HL-60 (cell line): ENCODE measurements at regions not wholly inside any gene's neighbourhood (a gene's known extent, or its start where the extent isn't known, plus 50 kb on each side); places are given as distances from the start of the nearest gene placed in this dataset.
"Not testable (repeated sequence)": the region's sequence is repeated elsewhere in the genome, so short reads cannot be mapped to it uniquely, and the experiment has no call there.

ENCODE experiments used
- DNase-seq, 2 experiments: peaks; one replicate each; pipeline ENCODE4 v3.0.0-alpha.2; 2010 to 2020; ENCODE audit warnings: low read depth in 1 of 2, low spot score in 1 of 2
- H3K27ac ChIP-seq: fragments of 250-450 bp; sonication (Bioruptor Pico); replicated peaks from 2 replicates; pipeline ENCODE4 v1.5.1; 2020; ENCODE audit warnings: mild to moderate bottlenecking, moderate library complexity
- H3K27me3 ChIP-seq: fragments of 250-450 bp; sonication (Bioruptor Pico); 2 replicates; pipeline ENCODE4 v1.5.1; 2021; ENCODE audit warnings: mild to moderate bottlenecking, moderate library complexity; ENCODE audit not compliant: insufficient read depth, poor library complexity, severe bottlenecking
- H3K4me3 ChIP-seq: replicated peaks from 2 replicates; pipeline ENCODE4 v1.5.1; 2011; ENCODE audit warnings: mild to moderate bottlenecking, control low read depth, low read length; ENCODE audit not compliant: insufficient read depth
- GABPA ChIP-seq: IDR thresholded peaks from 2 replicates; pipeline ENCODE4 v1.6.1; 2012; ENCODE audit warnings: low read depth
- POLR2AphosphoS5 ChIP-seq: IDR thresholded peaks from 2 replicates; pipeline ENCODE4 v1.6.1; 2012; ENCODE audit warnings: low read depth
- SPI1 ChIP-seq: IDR thresholded peaks from 2 replicates; pipeline ENCODE4 v1.6.1; 2012; ENCODE audit warnings: low read depth, mild to moderate bottlenecking, borderline replicate concordance
- TF ChIP-seq, protein P1 (sequence below): IDR thresholded peaks from one replicate; pipeline ENCODE4 v1.5.1; 2011; ENCODE audit warnings: low read length, control low read depth, inconsistent platforms; ENCODE audit not compliant: insufficient read depth
- TF ChIP-seq, protein P2 (sequence below): IDR thresholded peaks from 2 replicates; pipeline ENCODE4 v1.6.1; 2012; ENCODE audit warnings: low read depth; ENCODE audit not compliant: insufficient replicate concordance

DNA sequence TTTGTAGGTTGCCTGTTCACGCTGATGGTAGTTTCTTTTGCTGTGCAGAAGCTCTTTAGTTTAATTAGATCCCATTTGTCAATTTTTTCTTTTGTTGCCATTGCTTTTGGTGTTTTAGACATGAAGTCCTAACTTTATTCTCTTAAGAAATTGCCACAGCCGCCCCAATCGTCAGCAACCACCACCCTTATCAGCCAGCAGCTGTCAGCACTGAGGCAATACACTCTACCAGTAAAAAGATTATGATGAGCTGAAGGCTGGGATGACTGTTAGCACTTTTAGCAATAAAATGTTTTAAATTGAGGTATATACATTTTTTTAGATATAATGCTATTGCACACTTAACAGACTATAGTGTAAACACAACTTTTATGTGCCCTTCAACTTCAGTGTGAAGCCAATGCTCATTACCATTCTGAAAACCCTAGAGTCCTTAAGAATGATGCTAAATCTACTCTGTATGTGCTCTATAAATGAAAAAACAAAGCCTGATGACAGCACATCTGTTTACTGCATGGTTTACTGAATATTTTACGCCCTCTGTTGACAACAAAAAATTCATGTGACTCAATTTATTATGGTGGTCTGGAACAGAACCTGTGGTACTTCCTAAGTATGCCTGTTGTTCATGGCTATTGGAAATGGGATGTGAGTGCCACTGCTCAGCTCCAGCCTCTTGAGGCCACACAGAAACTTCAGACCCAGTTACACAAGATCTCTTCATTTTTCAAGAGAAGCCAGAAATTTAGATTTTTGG, 197.4 kb downstream of the DUSP6 start:
- no peak for DNase-seq
- TF ChIP-seq, protein P1, sequence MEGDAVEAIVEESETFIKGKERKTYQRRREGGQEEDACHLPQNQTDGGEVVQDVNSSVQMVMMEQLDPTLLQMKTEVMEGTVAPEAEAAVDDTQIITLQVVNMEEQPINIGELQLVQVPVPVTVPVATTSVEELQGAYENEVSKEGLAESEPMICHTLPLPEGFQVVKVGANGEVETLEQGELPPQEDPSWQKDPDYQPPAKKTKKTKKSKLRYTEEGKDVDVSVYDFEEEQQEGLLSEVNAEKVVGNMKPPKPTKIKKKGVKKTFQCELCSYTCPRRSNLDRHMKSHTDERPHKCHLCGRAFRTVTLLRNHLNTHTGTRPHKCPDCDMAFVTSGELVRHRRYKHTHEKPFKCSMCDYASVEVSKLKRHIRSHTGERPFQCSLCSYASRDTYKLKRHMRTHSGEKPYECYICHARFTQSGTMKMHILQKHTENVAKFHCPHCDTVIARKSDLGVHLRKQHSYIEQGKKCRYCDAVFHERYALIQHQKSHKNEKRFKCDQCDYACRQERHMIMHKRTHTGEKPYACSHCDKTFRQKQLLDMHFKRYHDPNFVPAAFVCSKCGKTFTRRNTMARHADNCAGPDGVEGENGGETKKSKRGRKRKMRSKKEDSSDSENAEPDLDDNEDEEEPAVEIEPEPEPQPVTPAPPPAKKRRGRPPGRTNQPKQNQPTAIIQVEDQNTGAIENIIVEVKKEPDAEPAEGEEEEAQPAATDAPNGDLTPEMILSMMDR: no peak
- TF ChIP-seq, protein P2, sequence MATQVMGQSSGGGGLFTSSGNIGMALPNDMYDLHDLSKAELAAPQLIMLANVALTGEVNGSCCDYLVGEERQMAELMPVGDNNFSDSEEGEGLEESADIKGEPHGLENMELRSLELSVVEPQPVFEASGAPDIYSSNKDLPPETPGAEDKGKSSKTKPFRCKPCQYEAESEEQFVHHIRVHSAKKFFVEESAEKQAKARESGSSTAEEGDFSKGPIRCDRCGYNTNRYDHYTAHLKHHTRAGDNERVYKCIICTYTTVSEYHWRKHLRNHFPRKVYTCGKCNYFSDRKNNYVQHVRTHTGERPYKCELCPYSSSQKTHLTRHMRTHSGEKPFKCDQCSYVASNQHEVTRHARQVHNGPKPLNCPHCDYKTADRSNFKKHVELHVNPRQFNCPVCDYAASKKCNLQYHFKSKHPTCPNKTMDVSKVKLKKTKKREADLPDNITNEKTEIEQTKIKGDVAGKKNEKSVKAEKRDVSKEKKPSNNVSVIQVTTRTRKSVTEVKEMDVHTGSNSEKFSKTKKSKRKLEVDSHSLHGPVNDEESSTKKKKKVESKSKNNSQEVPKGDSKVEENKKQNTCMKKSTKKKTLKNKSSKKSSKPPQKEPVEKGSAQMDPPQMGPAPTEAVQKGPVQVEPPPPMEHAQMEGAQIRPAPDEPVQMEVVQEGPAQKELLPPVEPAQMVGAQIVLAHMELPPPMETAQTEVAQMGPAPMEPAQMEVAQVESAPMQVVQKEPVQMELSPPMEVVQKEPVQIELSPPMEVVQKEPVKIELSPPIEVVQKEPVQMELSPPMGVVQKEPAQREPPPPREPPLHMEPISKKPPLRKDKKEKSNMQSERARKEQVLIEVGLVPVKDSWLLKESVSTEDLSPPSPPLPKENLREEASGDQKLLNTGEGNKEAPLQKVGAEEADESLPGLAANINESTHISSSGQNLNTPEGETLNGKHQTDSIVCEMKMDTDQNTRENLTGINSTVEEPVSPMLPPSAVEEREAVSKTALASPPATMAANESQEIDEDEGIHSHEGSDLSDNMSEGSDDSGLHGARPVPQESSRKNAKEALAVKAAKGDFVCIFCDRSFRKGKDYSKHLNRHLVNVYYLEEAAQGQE: no peak
- no peak for TF ChIP-seq POLR2AphosphoS5
- no peak for TF ChIP-seq SPI1
- no peak for TF ChIP-seq GABPA
- H3K27me3 ChIP-seq: no peaks in the 10 kb centered on the region
- H3K4me3 ChIP-seq: no peak overlapping the region
- peak overlapping the region; percentile 72; the same call in 1 of the 2 replicates for H3K27ac ChIP-seq

DNA sequence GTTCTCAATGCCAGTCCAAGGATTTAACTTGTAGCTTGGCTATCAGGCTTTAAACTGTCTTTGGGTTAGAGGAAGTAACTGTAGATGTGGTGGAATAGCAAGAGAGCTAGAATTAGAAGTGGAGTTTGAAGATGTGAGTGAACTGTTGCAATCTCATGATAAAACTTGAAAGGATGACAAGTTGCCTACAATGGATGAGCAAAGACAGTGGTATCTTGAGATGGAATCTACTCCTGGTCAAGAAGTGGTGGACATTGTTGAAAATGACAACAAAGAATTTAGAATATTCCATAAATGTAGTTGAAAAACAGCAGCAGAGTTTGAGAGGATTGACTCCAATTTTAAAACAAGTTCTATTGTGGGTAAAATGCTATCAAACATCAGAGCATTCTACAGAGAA, 199.0 kb downstream of the DUSP6 start:
- Histone ChIP-seq H3K4me3 (no peak overlapping the region), H3K27me3 (no peaks in the 10 kb centered on the region), H3K27ac (no peak overlapping the region)
- TF ChIP-seq, protein P2: no peak
- TF ChIP-seq, protein P1: no peak
- TF ChIP-seq POLR2AphosphoS5 (no peak), GABPA (no peak), SPI1 (no peak)
- DNase-seq: no peak

DNA sequence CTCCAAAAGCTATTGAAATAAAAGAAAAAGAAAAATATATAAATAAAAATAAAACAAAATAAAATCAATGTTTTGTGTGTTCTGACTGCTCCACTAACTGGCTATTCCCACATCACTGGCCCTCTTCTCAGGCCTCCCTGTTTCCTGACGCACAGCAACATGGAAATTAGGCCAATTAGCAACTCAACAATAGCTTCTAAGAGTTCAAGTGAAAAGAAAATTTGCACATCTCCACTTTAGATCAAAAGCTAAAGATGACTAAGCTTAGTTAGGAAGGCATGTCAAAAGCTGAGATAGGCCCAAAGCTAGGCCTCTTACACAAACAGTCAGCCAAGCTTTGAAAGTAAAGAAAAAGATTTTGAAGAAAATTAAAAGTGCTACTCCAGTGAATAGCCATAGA, 200.8 kb downstream of the DUSP6 start:
- DNase-seq: no peak
- no peak overlapping the region for H3K27ac ChIP-seq
- TF ChIP-seq GABPA (no peak), SPI1 (no peak), POLR2AphosphoS5 (no peak)
- TF ChIP-seq, protein P1: no peak
- TF ChIP-seq, protein P2: no peak
- H3K27me3 ChIP-seq: no peaks in the 10 kb centered on the region
- H3K4me3 ChIP-seq: no peak overlapping the region

DNA sequence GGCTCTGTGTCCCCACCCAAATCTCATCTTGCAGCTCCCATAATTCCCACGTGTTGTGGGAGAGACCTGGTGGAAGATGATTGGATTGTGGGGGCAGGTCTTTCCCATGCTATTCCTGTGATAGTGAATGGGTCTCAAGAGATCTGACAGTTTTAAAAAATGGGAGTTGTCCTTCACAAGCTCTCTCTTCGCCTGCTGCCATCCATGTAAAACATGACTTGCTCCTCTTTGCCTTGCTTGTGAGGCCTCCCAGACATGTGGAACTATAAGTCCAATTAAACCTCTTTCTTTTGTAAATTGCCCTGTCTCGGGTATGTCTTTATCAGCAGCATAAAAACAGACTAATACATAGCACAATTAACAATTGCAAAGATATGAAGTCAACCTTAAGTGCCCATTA, 201.5 kb downstream of the DUSP6 start:
- not testable (repeated sequence) for H3K27ac ChIP-seq, DNase-seq, H3K27me3 ChIP-seq, H3K4me3 ChIP-seq
